Pancreas (tissue), 10 donors: ENCODE measurements at regions not wholly inside any gene's neighbourhood (a gene's known extent, or its start where the extent isn't known, plus 50 kb on each side); places are given as distances from the start of the nearest gene placed in this dataset.

Source experiments
- ATAC-seq, 4 donors: fragments of 200-7000 bp; cut with Tn5 transposase; one replicate each; pipeline versions ENCODE4 v1.8.0 to v1.9.1; 2020; ENCODE audit warnings: mild to moderate bottlenecking in 4 of 4, moderate library complexity in 4 of 4
- DNase-seq, 6 donors: peaks; one replicate each; pipeline ENCODE4 v3.0.0-alpha.2; 2020
- FAIRE-seq: peaks from 2 replicates; lab custom pipeline; 2012; peaks lifted over from hg19 to GRCh38; lab: Jason Lieb, UNC
- H3K27ac ChIP-seq, 4 donors: fragments of 200-600 bp; sonication (generic); 1 replicate in 3 of 4; 2 replicates in 1 of 4; pipeline versions ENCODE4 v1.5.0 to v1.8.0; 2020
- H3K27me3 ChIP-seq, 4 donors: fragments of 200-600 bp; one replicate each; pipeline ENCODE4 v1.8.0; 2021
- H3K36me3 ChIP-seq, 3 donors: fragments of 200-600 bp; sonication (generic) in 1 of 3; one replicate each; pipeline versions ENCODE4 v1.5.0 to v1.8.0; 2020 to 2021
- H3K4me1 ChIP-seq, 3 donors: fragments of 200-600 bp; one replicate each; pipeline ENCODE4 v1.8.0; 2021
- H3K4me3 ChIP-seq, 4 donors: fragments of 200-600 bp; sonication (generic) in 2 of 4; one replicate each; pipeline versions ENCODE4 v1.5.0 to v1.8.0; 2020 to 2021
- H3K9me3 ChIP-seq, 4 donors: fragments of 200-600 bp; one replicate each; pipeline ENCODE4 v1.8.0; 2021
- WGBS, 2 donors: extraction: QIAGEN DNeasy Blood & Tissue Kit; methylation state at CpG; one replicate each; pipeline ENCODE4 v1.1.7; 2013; 5-methylcytosine and 5-hydroxymethylcytosine counted together
- intact Hi-C, 3 donors: fragments of 100-400 bp; cut with DNase I; formaldehyde crosslinking; loops; one replicate each; pipeline versions ENCODE4 v1.11.1 to v1.14.2; 2022
- TF ChIP-seq, protein P1 (sequence below), 4 donors: fragments of 200-600 bp; sonication (generic) in 3 of 4; IDR thresholded peaks; one replicate each; pipeline versions ENCODE4 v1.5.0 to v1.8.0; 2021; ENCODE audit warnings: antibody characterized with exemption in 4 of 4
- donor health status: healthy with polysubstance abuse.
- donor health status: DM: no; HTN: no; CAD: no; lungs with moderate emphysema.
- donor health status: DM: no; HTN: no; CAD: no.
- donor health status: control.
- donor health status: control.
- donor health status: Bipolar disorder and iron deficiency.
- donor health status: DM: yes; HTN: yes; CAD: no.
- donor health status: DM: no; HTN: no; CAD: no.
- donor health status: DM: no; HTN: no; CAD: no.
- donor health status: DM: yes; HTN: yes; CAD: no.

DNA sequence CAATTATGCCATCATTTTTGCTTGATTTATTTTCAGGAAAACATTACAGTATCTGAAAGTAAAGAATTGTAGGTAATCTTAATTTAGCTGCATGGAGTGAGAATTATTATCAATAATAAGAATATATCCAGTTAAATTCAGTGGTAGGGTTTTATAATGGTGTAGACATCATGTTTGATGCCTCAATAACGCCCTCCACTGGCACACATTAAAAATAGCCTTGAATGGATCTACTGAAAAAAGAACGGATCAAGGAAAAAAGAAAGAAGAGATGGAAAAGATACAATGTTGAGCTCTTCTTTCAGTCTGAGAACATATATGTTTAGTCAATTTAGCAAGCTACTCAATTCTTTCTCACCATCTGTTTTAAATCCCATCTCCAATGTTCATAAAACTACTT, 319.2 kb downstream of the CDC14C start:
- FAIRE-seq: no peak
- no peaks in the 10 kb centered on the region for H3K9me3 ChIP-seq
- no peak for ATAC-seq
- no peak for DNase-seq
- TF ChIP-seq, protein P1, sequence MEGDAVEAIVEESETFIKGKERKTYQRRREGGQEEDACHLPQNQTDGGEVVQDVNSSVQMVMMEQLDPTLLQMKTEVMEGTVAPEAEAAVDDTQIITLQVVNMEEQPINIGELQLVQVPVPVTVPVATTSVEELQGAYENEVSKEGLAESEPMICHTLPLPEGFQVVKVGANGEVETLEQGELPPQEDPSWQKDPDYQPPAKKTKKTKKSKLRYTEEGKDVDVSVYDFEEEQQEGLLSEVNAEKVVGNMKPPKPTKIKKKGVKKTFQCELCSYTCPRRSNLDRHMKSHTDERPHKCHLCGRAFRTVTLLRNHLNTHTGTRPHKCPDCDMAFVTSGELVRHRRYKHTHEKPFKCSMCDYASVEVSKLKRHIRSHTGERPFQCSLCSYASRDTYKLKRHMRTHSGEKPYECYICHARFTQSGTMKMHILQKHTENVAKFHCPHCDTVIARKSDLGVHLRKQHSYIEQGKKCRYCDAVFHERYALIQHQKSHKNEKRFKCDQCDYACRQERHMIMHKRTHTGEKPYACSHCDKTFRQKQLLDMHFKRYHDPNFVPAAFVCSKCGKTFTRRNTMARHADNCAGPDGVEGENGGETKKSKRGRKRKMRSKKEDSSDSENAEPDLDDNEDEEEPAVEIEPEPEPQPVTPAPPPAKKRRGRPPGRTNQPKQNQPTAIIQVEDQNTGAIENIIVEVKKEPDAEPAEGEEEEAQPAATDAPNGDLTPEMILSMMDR (IDR thresholded peaks at IDR 0.05): no peak
- H3K27ac ChIP-seq: no peak overlapping the region
- H3K4me1 ChIP-seq: no peaks in the 10 kb centered on the region
- 20 to 25% methylated on average over 2 of the region's 2 CpGs for WGBS, 2 donors
- no peaks in the 10 kb centered on the region for H3K36me3 ChIP-seq
- H3K27me3 ChIP-seq: no peaks in the 10 kb centered on the region
- intact Hi-C loops: no loop called here
- no peak overlapping the region for H3K4me3 ChIP-seq

DNA sequence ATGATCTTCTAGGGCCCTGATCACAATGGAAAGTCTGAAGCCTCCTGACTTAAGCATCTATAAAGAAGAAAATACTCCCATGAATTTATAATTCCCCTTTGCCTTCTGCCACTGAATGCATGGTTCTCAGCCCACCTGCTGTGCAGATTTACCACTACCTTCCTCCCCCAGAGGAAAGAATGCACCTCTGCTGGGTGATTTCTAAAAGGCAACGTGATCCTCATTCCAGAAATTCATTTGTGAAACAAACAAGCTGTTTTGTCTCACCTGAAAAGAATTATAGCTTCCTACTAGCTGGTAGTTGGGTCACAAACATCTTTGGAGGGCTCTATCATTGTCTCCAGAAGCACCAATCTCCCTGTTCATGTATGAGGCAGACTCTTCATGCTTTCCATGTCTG, 320.2 kb downstream of the CDC14C start:
- H3K27me3 ChIP-seq: no peaks in the 10 kb centered on the region
- intact Hi-C loops: no loop called here
- 5 to 6% methylated on average over 1 of the region's 1 CpG for WGBS, 2 donors
- H3K4me3 ChIP-seq: no peak overlapping the region
- FAIRE-seq (no peak), DNase-seq (no peak), ATAC-seq (no peak)
- H3K9me3 ChIP-seq: no peaks in the 10 kb centered on the region
- no peak overlapping the region for H3K27ac ChIP-seq
- H3K4me1 ChIP-seq: no peaks in the 10 kb centered on the region
- no peaks in the 10 kb centered on the region for H3K36me3 ChIP-seq
- TF ChIP-seq, protein P1 (IDR thresholded peaks at IDR 0.05): no peak

- intact Hi-C loops: no loop called here
- H3K4me1 ChIP-seq: no peaks in the 10 kb centered on the region
- TF ChIP-seq, protein P1 (IDR thresholded peaks at IDR 0.05): no peak
- no peaks in the 10 kb centered on the region for H3K9me3 ChIP-seq
- no peak for ATAC-seq
- no peaks in the 10 kb centered on the region for H3K36me3 ChIP-seq
- no peak for DNase-seq
- WGBS, 2 donors: 33 to 35% methylated on average over 3 of the region's 3 CpGs
- H3K4me3 ChIP-seq: no peak overlapping the region
- no peak overlapping the region for H3K27ac ChIP-seq
- H3K27me3 ChIP-seq: no peaks in the 10 kb centered on the region
- no peak for FAIRE-seq
Observed at GRCh38 chr7:49245062-49245461, 320.7 kb downstream of the CDC14C start.

DNA sequence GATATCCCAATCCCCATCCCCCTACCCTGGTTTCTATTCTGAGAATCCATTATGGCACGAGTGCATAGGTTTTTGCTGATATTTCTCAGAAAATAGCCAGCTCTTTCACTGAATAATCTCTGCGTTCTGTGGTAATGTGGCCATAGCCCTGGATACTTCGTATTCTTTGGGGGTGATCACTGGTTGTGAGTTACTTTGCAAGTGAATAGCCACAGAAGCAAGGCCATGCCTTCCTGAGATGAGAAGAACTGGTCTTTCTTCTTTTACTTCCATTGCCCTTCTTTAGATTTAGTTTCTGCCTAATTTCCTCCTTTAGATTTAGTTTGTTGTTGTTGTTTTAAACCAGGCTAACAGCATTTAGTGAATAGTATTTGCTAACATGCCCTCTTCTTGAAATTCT, 323.4 kb downstream of the CDC14C start:
- Histone ChIP-seq H3K27ac (no peak overlapping the region), H3K4me3 (no peak overlapping the region), H3K4me1 (no peaks in the 10 kb centered on the region), H3K36me3 (no peaks in the 10 kb centered on the region), H3K9me3 (no peaks in the 10 kb centered on the region), H3K27me3 (no peaks in the 10 kb centered on the region)
- intact Hi-C loops: no loop called here
- WGBS, 2 donors: 49 to 59% methylated on average over 3 of the region's 3 CpGs
- ATAC-seq (no peak), FAIRE-seq (no peak), DNase-seq (no peak)
- TF ChIP-seq, protein P1 (IDR thresholded peaks at IDR 0.05): no peak

- Histone ChIP-seq H3K27ac (no peak overlapping the region), H3K4me3 (no peak overlapping the region), H3K27me3 (no peaks in the 10 kb centered on the region), H3K36me3 (no peaks in the 10 kb centered on the region), H3K9me3 (no peaks in the 10 kb centered on the region), H3K4me1 (no peaks in the 10 kb centered on the region)
- TF ChIP-seq, protein P1 (IDR thresholded peaks at IDR 0.05): no peak
- intact Hi-C loops: no loop called here
- 42 to 45% methylated on average over 3 of the region's 3 CpGs for WGBS, 2 donors
- DNase-seq: no peak
- FAIRE-seq: no peak
- ATAC-seq: no peak
Observed at GRCh38 chr7:49255054-49255453, 330.7 kb downstream of the CDC14C start.
